SK-N-SH (cell line): ENCODE measurements at regions not wholly inside any gene's neighbourhood (a gene's known extent, or its start where the extent isn't known, plus 50 kb on each side); places are given as distances from the start of the nearest gene placed in this dataset.

Source experiments
- CTCF ChIA-PET: fragments of 300-600, 350-600 bp; formaldehyde crosslinking; extraction: SDS; loops from one replicate; lab custom pipeline; 2021; lab: Yijun Ruan, JAX
- POLR2A ChIA-PET: fragments of 350-600 bp; sonication (Branson Sonifier 250); formaldehyde crosslinking; extraction: SDS; loops from one replicate; lab custom pipeline; 2020; ENCODE audit warnings: antibody characterized with exemption, inconsistent platforms; lab: Yijun Ruan, JAX
- DNase-seq: peaks from one replicate; pipeline ENCODE4 v3.0.0; 2012
- H2AFZ ChIP-seq: fragments of 200-600 bp; sonication (generic); 2 replicates; pipeline ENCODE4 v1.8.1; 2016; ENCODE audit warnings: antibody characterized with exemption, mild to moderate bottlenecking, low read depth
- H3F3A ChIP-seq: fragments of 200-600 bp; sonication (generic); replicated peaks from 2 replicates; pipeline ENCODE3; 2016; ENCODE audit warnings: antibody characterized with exemption, mild to moderate bottlenecking; ENCODE audit not compliant: insufficient read depth
- H3K27ac ChIP-seq, 2 experiments: fragments of 200-500 bp in 1 of 2; fragments of 200-600 bp in 1 of 2; sonication (Bioruptor generic) in 1 of 2; sonication (generic), shearing (Covaris generic) in 1 of 2; 2 replicates each; pipeline versions ENCODE4 v1.5.1 to v1.6.1; 2014 to 2016; ENCODE audit warnings: low read depth in 2 of 2, inconsistent platforms in 1 of 2, low read length in 1 of 2, mild to moderate bottlenecking in 1 of 2, mixed read lengths in 1 of 2
- H3K27me3 ChIP-seq: fragments of 200-600 bp; sonication (generic), shearing (Covaris generic); 2 replicates; pipeline ENCODE4 v1.6.1; 2016; ENCODE audit warnings: mixed run types; ENCODE audit not compliant: insufficient read depth
- H3K36me3 ChIP-seq, 2 experiments: fragments of 200-500 bp in 1 of 2; fragments of 200-600 bp in 1 of 2; sonication (Bioruptor generic) in 1 of 2; sonication (generic) in 1 of 2; replicated peaks in 1 of 2; 2 replicates each; pipeline versions ENCODE3 to v1.5.1; 2014 to 2016; ENCODE audit warnings: low read length in 1 of 2, mild to moderate bottlenecking in 1 of 2; ENCODE audit not compliant: insufficient read depth in 2 of 2, control insufficient read depth in 1 of 2
- H3K4me1 ChIP-seq, 2 experiments: fragments of 200-500 bp in 1 of 2; fragments of 200-600 bp in 1 of 2; sonication (Bioruptor generic) in 1 of 2; sonication (generic), shearing (Covaris generic) in 1 of 2; 2 replicates each; pipeline versions ENCODE4 v1.5.1 to v1.6.1; 2014 to 2016; ENCODE audit warnings: low read depth in 1 of 2, low read length in 1 of 2, mixed run types in 1 of 2; ENCODE audit not compliant: insufficient read depth in 2 of 2, control insufficient read depth in 1 of 2
- H3K4me2 ChIP-seq: fragments of 200-600 bp; sonication (generic), shearing (Covaris generic); 2 replicates; pipeline ENCODE4 v1.6.1; 2017; ENCODE audit warnings: mixed run types
- H3K4me3 ChIP-seq, 2 experiments: fragments of 200-500 bp in 1 of 2; fragments of 200-600 bp in 1 of 2; sonication (Bioruptor generic) in 1 of 2; sonication (generic), shearing (Covaris generic) in 1 of 2; 2 replicates each; pipeline versions ENCODE4 v1.5.1 to v1.8.1; 2014 to 2016; ENCODE audit warnings: low read depth in 2 of 2, inconsistent platforms in 1 of 2, low read length in 1 of 2, mild to moderate bottlenecking in 1 of 2, mixed read lengths in 1 of 2, moderate library complexity in 1 of 2
- H3K79me2 ChIP-seq: fragments of 200-600 bp; sonication (generic); 2 replicates; pipeline ENCODE4 v1.8.1; 2017; ENCODE audit warnings: mild to moderate bottlenecking; ENCODE audit not compliant: insufficient read depth
- H3K9ac ChIP-seq: fragments of 200-600 bp; sonication (generic); 2 replicates; pipeline ENCODE4 v1.6.1; 2017; ENCODE audit warnings: mixed run types
- H3K9me2 ChIP-seq: fragments of 200-600 bp; sonication (generic); 2 replicates; pipeline ENCODE4 v1.6.1; 2017; ENCODE audit warnings: mixed run types
- H3K9me3 ChIP-seq: fragments of 200-600 bp; sonication (generic); 2 replicates; pipeline ENCODE4 v1.6.1; 2017; ENCODE audit warnings: mixed run types, mild to moderate bottlenecking, moderate library complexity
- H4K20me1 ChIP-seq: fragments of 200-600 bp; sonication (generic); 2 replicates; pipeline ENCODE4 v1.6.1; 2017; ENCODE audit warnings: mild to moderate bottlenecking, mixed run types; ENCODE audit not compliant: insufficient read depth
- CTCF ChIP-seq: fragments of 200-600 bp; sonication (generic); IDR thresholded peaks from 2 replicates; pipeline ENCODE4 v1.6.1; 2017; ENCODE audit warnings: antibody characterized with exemption, mild to moderate bottlenecking, moderate library complexity
- FOSL2 ChIP-seq: IDR thresholded peaks from 2 replicates; pipeline ENCODE4 v1.4.0; 2012; ENCODE audit warnings: low read depth, mild to moderate bottlenecking, moderate library complexity, borderline replicate concordance
- FOXJ3 ChIP-seq: sonication (generic); formaldehyde crosslinking; IDR thresholded peaks from 2 replicates; pipeline ENCODE4 v1.5.1; 2020; ENCODE audit warnings: mild to moderate bottlenecking, missing genetic modification reagents
- GABPA ChIP-seq: IDR thresholded peaks from 2 replicates; pipeline ENCODE4 v1.4.0; 2012; ENCODE audit warnings: low read depth, mild to moderate bottlenecking
- GATA2 ChIP-seq: sonication (generic); formaldehyde crosslinking; IDR thresholded peaks from 2 replicates; pipeline ENCODE4 v1.5.0; 2020; ENCODE audit warnings: mild to moderate bottlenecking, missing genetic modification reagents
- IRF3 ChIP-seq: fragments of 150-350 bp; IDR thresholded peaks from 2 replicates; pipeline ENCODE4 v1.6.1; 2016; ENCODE audit warnings: mild to moderate bottlenecking, low read depth, low read length
- MAX ChIP-seq: IDR thresholded peaks from 2 replicates; pipeline ENCODE4 v1.4.0; 2012; ENCODE audit warnings: low read depth
- MEF2A ChIP-seq: IDR thresholded peaks from 2 replicates; pipeline ENCODE4 v1.4.0; 2012; ENCODE audit warnings: low read depth, borderline replicate concordance
- MXI1 ChIP-seq: IDR thresholded peaks from 2 replicates; pipeline ENCODE4 v1.6.1; 2012; ENCODE audit warnings: mild to moderate bottlenecking, low read depth, low read length, improper control_type of control experiment
- NFIC ChIP-seq: IDR thresholded peaks from 2 replicates; pipeline ENCODE4 v1.4.0; 2012; ENCODE audit warnings: borderline replicate concordance
- NRF1 ChIP-seq: IDR thresholded peaks from 2 replicates; pipeline ENCODE4 v1.6.1; 2012; ENCODE audit warnings: low read depth, mild to moderate bottlenecking, low read length
- PBX3 ChIP-seq: IDR thresholded peaks from 2 replicates; pipeline ENCODE4; 2012
- POLR2AphosphoS5 ChIP-seq: IDR thresholded peaks from 2 replicates; pipeline ENCODE4 v1.6.1; 2012; ENCODE audit warnings: low read depth, low read length
- RCOR1 ChIP-seq: fragments of 150-350 bp; IDR thresholded peaks from 2 replicates; pipeline ENCODE4 v1.6.1; 2017; ENCODE audit warnings: antibody characterized with exemption, low read length
- RFX5 ChIP-seq: IDR thresholded peaks from 2 replicates; pipeline ENCODE4 v1.6.1; 2012; ENCODE audit warnings: mild to moderate bottlenecking, improper control_type of control experiment, low read length
- RXRA ChIP-seq: IDR thresholded peaks from 2 replicates; pipeline ENCODE4 v1.4.0; 2012; ENCODE audit warnings: low read depth, mild to moderate bottlenecking, borderline replicate concordance
- TCF12 ChIP-seq: IDR thresholded peaks from 2 replicates; pipeline ENCODE4 v1.4.0; 2012
- TEAD4 ChIP-seq: IDR thresholded peaks from 2 replicates; pipeline ENCODE4 v1.4.0; 2012; ENCODE audit warnings: mild to moderate bottlenecking, borderline replicate concordance; ENCODE audit not compliant: insufficient read depth
- USF1 ChIP-seq: IDR thresholded peaks from 2 replicates; pipeline ENCODE4 v1.4.0; 2012; ENCODE audit warnings: low read depth, borderline replicate concordance
- ZBTB33 ChIP-seq: IDR thresholded peaks from 2 replicates; pipeline ENCODE4 v1.4.0; 2012; ENCODE audit warnings: low read depth, borderline replicate concordance
- WGBS: methylation state at CpG from one replicate; pipeline ENCODE4 v1.1.6; 2017; ENCODE audit warnings: low lambda C conversion rate; 5-methylcytosine and 5-hydroxymethylcytosine counted together

GRCh38 chr1:55477953-55478352, 262.8 kb upstream of the USP24 start:
- H3K4me3 ChIP-seq = no peak overlapping the region
- H3K9me3 ChIP-seq = no peaks in the 10 kb centered on the region
- no peak for TF ChIP-seq POLR2AphosphoS5
- TF ChIP-seq USF1 = no peak
- TF ChIP-seq MXI1 = no peak
- no peak for TF ChIP-seq NFIC
- TF ChIP-seq TCF12 = no peak
- no peak for TF ChIP-seq FOXJ3
- TF ChIP-seq TEAD4 = no peak
- TF ChIP-seq NRF1 = no peak
- no peak for TF ChIP-seq PBX3
- no peak for TF ChIP-seq FOSL2
- no peak for TF ChIP-seq GABPA
- TF ChIP-seq RFX5 = no peak
- TF ChIP-seq RXRA = no peak
- no peak for TF ChIP-seq RCOR1
- no peak for TF ChIP-seq GATA2
- no peak for TF ChIP-seq ZBTB33
- no peak for TF ChIP-seq MEF2A
- no peak for TF ChIP-seq CTCF
- no peak for TF ChIP-seq IRF3
- no peak for TF ChIP-seq MAX
- H4K20me1 ChIP-seq = no peaks in the 10 kb centered on the region
- POLR2A ChIA-PET = no interaction called here
- H3K4me2 ChIP-seq = no peak overlapping the region
- no peak overlapping the region for H2AFZ ChIP-seq
- no peaks in the 10 kb centered on the region for H3K36me3 ChIP-seq
- no peak overlapping the region for H3K9ac ChIP-seq
- no peaks in the 10 kb centered on the region for H3K79me2 ChIP-seq
- 100% methylated on average over 4 of the region's 4 CpGs for WGBS
- H3K9me2 ChIP-seq = no peaks in the 10 kb centered on the region
- DNase-seq = no peak
- H3K27ac ChIP-seq = peak overlapping the region in 1 of 2 experiments; percentile 85; a peak in 1 of 4 replicates
- H3K4me1 ChIP-seq = peaks cover 0 to 12% of the 10 kb centered on the region in 2 experiments; a peak in 2 of 4 replicates
- H3F3A ChIP-seq = no peaks in the 10 kb centered on the region
- CTCF ChIA-PET = interaction anchor here (1.2 to 2.4 kb wide), 4 partner anchors 12 to 1107 kb away, joined by 3 to 11 read pairs (median 4); no protein-coding TSS in a partner anchor
- no peaks in the 10 kb centered on the region for H3K27me3 ChIP-seq
